Activated CD4-positive, CD25-positive, alpha-beta regulatory T cell (primary cell): ENCODE measurements at regions not wholly inside any gene's neighbourhood (a gene's known extent, or its start where the extent isn't known, plus 50 kb on each side); places are given as distances from the start of the nearest gene placed in this dataset.

ENCODE experiments used
- DNase-seq, 4 experiments: peaks; one replicate each; lab custom pipeline; 2025; lab: John Stamatoyannopoulos, UW

DNA sequence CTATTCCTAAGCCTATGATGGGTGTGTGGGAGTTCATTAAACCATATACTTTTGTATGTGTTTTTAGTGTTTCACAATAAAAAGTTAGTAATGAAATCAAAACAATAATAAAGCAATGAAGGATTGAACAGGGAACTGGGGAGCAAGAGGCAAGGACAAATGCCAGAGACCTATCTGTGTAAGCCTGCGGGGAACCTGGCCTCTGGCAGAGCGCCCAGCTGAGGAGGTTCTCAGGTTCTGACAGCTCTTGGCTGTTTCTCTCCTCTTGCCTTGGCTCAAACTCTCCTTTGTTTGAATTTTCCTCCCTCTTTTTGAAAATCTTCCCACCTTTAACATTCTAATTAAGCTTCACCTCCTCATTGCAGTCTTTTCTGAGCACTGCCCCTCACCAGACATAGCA is 200.0 kb upstream of the NCKAP5 start:
- DNase-seq, result no peak

GRCh38 chr2:133768658-133769435 is 200.6 kb upstream of the NCKAP5 start:
- no peak for DNase-seq

GRCh38 chr2:133773854-133774653 is 205.8 kb upstream of the NCKAP5 start:
- no peak for DNase-seq

GRCh38 chr2:133774654-133775015 is 206.4 kb upstream of the NCKAP5 start:
- DNase-seq, result no peak

GRCh38 chr2:133776936-133777573 is 208.8 kb upstream of the NCKAP5 start:
- no peak for DNase-seq

GRCh38 chr2:133777574-133777960 is 209.3 kb upstream of the NCKAP5 start:
- DNase-seq, result no peak

GRCh38 chr2:133780099-133780996 is 212.1 kb upstream of the NCKAP5 start:
- DNase-seq, result no peak

- DNase-seq, result no peak
Measured at GRCh38 chr2:133780997-133781513, 212.8 kb upstream of the NCKAP5 start.

- no peak for DNase-seq
Measured at GRCh38 chr2:133787207-133787606, 218.9 kb upstream of the NCKAP5 start.

- DNase-seq, result no peak
Measured at GRCh38 chr2:133787651-133788050, 219.4 kb upstream of the NCKAP5 start.

GRCh38 chr2:133788386-133788785 is 220.1 kb upstream of the NCKAP5 start:
- no peak for DNase-seq

DNA sequence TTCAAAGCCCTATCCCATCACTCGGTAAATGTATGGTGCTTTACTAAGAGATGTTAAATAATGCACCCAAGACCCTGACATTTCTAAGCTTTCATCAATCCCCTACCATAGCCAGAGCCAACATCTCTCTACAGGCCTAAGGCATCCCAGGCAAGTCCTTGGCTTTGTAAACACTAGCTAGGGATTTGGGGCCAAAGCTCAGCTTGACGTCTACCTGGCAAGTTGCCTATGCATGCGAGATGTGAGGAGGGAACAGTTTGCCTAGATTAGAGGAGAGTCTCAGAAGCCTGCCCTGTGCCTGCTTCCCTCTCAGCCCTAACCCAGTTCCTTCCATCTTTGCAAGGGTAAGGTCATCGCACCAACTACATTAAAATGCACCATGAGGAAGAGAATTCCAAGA is 221.5 kb upstream of the NCKAP5 start:
- DNase-seq, result no peak

GRCh38 chr2:133790711-133791110 is 222.4 kb upstream of the NCKAP5 start:
- no peak for DNase-seq

DNA sequence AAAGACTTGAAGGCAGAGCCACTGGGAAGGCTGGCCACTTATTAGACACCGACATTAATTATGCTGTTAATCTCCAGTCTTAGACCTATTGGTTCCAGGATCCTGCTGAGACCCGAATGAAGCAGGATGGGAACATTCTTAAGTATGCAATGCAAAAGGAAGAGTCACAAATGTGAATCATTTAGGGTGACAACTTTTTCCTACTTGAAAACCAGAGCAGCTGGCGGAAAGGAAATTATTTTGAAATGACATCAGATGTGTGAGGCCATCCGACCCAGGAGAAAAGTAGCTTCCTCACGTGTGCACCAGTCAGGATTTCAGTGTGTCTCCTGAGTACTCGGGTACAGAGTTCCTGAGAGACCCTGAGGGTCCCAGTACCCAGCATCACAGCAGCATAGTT is 222.9 kb upstream of the NCKAP5 start:
- no peak for DNase-seq

DNA sequence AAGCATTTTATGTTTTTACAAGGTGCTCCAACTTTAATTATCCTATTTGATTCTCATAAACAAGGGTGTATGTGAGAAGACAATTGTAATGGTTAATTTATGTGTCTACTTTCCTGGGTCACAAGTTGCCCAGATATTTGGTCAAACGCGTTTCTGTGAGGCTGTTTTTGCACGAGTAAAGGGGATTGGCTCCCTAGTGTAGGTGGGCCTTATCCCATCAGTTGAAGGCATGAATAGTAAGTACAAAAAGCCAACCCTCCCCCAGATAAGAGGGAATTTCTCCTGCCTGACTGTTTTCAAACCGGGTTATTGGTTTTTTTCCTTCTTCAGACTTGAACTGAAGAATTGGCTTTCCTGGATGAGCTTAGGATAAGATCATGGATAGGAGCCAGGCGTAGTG is 224.0 kb upstream of the NCKAP5 start:
- no peak for DNase-seq

GRCh38 chr2:133794114-133794513 is 225.9 kb upstream of the NCKAP5 start:
- no peak for DNase-seq

- no peak for DNase-seq
Measured at GRCh38 chr2:133801946-133802345, 233.7 kb upstream of the NCKAP5 start.

- no peak for DNase-seq
Measured at GRCh38 chr2:133802409-133803039, 234.3 kb upstream of the NCKAP5 start.

GRCh38 chr2:133806564-133806963 is 238.3 kb upstream of the NCKAP5 start:
- no peak for DNase-seq

DNA sequence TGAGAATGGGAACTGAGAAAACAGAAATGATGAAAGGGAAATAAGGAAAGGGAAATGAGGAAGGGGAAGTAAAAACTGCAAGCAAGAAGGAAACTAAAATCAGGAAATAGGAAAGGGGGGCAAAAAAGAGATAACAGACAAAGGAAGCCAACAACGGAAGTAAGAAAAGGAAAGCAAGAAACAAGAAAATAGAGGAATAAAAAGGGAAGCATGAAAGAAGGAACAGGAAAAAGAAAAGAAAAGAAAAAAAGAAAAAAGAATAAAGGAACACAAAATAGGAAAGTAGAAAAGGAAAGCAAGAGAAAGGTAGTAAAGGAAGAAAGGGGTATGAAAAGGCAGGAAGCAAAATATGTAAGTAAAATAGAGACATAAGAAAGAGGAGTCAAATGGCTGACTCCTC is 241.2 kb upstream of the NCKAP5 start:
- DNase-seq, result no peak

GRCh38 chr2:133810559-133810958 is 242.3 kb upstream of the NCKAP5 start:
- no peak for DNase-seq
